PFSK-1 (cell line): ENCODE measurements at regions not wholly inside any gene's neighbourhood (a gene's known extent, or its start where the extent isn't known, plus 50 kb on each side); places are given as distances from the start of the nearest gene placed in this dataset.

Experiments used
- FOXP2 ChIP-seq: optimal IDR thresholded peaks from 2 replicates; pipeline ENCODE3; 2011; ENCODE audit warnings: borderline replicate concordance, control low read depth, inconsistent platforms; ENCODE audit not compliant: insufficient read depth; ENCODE audit errors: extremely low read length, extremely low read depth
- POLR2AphosphoS5 ChIP-seq: IDR thresholded peaks from 2 replicates; pipeline ENCODE4 v1.6.1; 2012; ENCODE audit warnings: low read depth, mild to moderate bottlenecking, control low read depth, low read length, moderate library complexity
- REST ChIP-seq, 2 experiments: IDR thresholded peaks; 2 replicates each; pipeline versions ENCODE4 v1.6.1 to v1.8.0; 2011 to 2012; ENCODE audit warnings: low read depth in 2 of 2, low read length in 2 of 2, control low read depth in 1 of 2, inconsistent platforms in 1 of 2, mild to moderate bottlenecking in 1 of 2, moderate library complexity in 1 of 2; ENCODE audit not compliant: insufficient read depth in 1 of 2
- SIN3A ChIP-seq: IDR thresholded peaks from 2 replicates; pipeline ENCODE4 v1.6.1; 2012; ENCODE audit warnings: mild to moderate bottlenecking, low read length, moderate library complexity, borderline replicate concordance; ENCODE audit not compliant: insufficient read depth
- TAF1 ChIP-seq: IDR thresholded peaks from 2 replicates; pipeline ENCODE4 v1.6.1; 2012; ENCODE audit warnings: low read length, control low read depth, borderline replicate concordance; ENCODE audit not compliant: insufficient read depth

- TF ChIP-seq TAF1 = no peak
- TF ChIP-seq REST (IDR thresholded peaks at IDR 0.05; ENCODE audit: insufficient read depth in 1 of 2, low read depth in 2 of 2, low read length in 2 of 2) = no peak
- no peak for TF ChIP-seq SIN3A
- no peak for TF ChIP-seq FOXP2
- TF ChIP-seq POLR2AphosphoS5 = no peak
Observed at GRCh38 chr6:105510746-105511145, 107.9 kb upstream of the PREP start.

- TF ChIP-seq SIN3A (no peak), FOXP2 (no peak)
Observed at GRCh38 chr6:105509506-105510331, 106.8 kb upstream of the PREP start.

- no peak for TF ChIP-seq REST (IDR thresholded peaks at IDR 0.05; ENCODE audit: insufficient read depth in 1 of 2, low read depth in 2 of 2, low read length in 2 of 2)
- TF ChIP-seq SIN3A = no peak
- TF ChIP-seq TAF1 = no peak
- TF ChIP-seq FOXP2 = no peak
- TF ChIP-seq POLR2AphosphoS5 = no peak
Observed at GRCh38 chr6:105507811-105508210, 104.9 kb upstream of the PREP start.

GRCh38 chr6:105504706-105505105, 101.8 kb upstream of the PREP start:
- TF ChIP-seq TAF1 (no peak), POLR2AphosphoS5 (no peak), FOXP2 (no peak)

- no peak for TF ChIP-seq SIN3A
- TF ChIP-seq REST (IDR thresholded peaks at IDR 0.05; ENCODE audit: insufficient read depth in 1 of 2, low read depth in 2 of 2, low read length in 2 of 2) = no peak
- TF ChIP-seq TAF1 = no peak
- TF ChIP-seq POLR2AphosphoS5 = no peak
- TF ChIP-seq FOXP2 = no peak
Observed at GRCh38 chr6:105503641-105504040, 100.8 kb upstream of the PREP start.

- TF ChIP-seq SIN3A = no peak
Observed at GRCh38 chr6:105501826-105502344, 99.0 kb upstream of the PREP start.
